DMS153 treated with DMSO at 0.1 percent for 48 hours (cell line): ENCODE measurements at regions not wholly inside any gene's neighbourhood (a gene's known extent, or its start where the extent isn't known, plus 50 kb on each side); places are given as distances from the start of the nearest gene placed in this dataset.
"Not testable (repeated sequence)": the region's sequence is repeated elsewhere in the genome, so short reads cannot be mapped to it uniquely, and the experiment has no call there.

Experiments
- DNase-seq: peaks from one replicate; lab custom pipeline; 2025; ENCODE audit not compliant: unreplicated experiment; lab: John Stamatoyannopoulos, UW

DNA sequence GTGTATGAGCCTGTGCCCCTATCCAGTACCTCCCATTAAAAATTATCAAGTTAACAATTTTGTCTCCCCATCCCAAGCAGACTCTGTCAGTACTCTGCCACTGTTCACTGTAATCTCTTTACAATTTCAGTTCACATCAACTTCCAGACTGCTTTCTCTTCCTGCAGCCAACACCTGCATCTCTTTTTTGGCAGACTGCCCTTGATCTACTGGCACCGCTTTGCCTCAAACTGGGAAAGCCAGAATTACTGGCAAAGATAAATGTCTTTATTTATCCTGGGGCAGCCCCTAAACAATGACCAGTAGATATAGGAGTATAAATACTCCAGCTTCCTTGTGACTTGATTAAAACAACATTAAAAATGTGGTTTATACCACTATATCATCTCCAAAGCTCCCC lies 494.1 kb downstream of the ZNF385D start:
- DNase-seq, result no peak

DNA sequence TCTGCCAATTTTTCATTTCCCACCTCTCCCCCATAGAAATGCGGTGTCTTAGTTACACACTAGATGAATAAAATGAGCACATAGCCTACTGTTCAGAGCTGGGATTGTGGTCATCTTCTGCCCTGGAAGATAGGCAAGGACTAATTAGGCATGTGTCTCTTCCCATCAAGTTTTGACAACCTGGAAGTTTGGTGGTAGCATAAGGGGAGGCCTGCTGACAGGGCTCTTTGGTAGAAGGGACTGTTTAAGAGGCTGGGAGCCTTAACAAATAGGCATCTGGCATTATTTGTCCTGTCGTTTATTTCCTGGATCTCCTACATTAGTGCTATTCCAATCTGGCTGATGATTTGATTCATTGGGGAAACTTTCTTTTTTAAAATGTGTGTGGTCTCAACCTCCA lies 512.3 kb downstream of the ZNF385D start:
- DNase-seq, result no peak

DNA sequence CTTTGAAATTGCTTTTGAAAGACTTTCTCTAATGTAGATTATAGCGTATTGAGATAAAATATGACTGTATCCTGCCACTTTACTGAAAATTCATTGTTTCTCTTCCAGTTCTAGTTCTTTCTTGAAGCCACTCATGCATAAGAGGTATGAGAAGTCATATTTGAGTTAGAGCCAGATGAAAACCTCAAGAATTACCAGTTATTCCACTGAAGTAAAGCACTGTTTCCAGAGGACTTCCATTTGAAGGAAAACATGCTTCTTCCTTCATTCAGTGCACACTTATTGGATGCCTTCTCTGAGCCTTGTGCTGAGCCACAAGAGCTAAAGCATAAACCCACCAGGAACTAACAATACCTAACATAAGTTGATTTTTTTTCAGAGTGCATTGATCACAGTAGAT lies 513.4 kb downstream of the ZNF385D start:
- no peak for DNase-seq

DNA sequence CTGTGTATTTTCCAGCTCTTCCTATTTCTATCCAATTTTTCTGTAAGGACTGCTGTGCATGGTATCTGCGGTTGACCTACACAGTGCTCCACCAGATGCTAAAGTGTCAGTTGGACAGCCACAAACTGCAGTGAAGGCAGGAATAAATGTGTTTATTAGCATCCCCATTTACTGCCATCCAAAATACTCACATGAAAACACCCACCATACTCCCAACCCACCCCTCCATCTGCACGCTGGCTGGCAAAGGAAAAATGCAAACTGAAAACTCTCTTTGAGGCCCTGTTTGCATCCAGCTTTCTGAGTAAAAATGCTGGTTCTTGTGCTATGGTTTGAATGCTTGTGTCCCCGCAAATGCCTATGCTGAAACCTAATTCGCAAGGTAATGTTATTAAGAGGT lies 515.5 kb downstream of the ZNF385D start:
- no peak for DNase-seq

DNA sequence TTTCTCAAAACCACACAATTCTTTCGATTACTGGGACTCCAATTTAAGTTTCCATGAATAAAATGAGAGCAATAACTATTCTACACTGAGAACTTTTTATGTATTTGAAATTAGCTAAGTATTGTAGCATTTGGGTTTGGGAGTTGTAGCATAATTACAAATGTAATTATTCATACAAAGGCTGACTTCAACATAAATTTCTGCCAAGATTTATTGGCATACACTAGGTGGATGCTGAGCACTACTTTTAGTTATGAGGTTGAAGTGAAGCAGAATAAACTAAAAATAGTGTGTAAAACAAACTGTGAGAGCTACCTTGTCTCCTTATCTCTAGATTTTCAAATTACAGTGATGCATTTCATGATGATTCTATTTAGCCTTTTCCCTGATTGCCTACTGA lies 516.1 kb downstream of the ZNF385D start:
- no peak for DNase-seq

DNA sequence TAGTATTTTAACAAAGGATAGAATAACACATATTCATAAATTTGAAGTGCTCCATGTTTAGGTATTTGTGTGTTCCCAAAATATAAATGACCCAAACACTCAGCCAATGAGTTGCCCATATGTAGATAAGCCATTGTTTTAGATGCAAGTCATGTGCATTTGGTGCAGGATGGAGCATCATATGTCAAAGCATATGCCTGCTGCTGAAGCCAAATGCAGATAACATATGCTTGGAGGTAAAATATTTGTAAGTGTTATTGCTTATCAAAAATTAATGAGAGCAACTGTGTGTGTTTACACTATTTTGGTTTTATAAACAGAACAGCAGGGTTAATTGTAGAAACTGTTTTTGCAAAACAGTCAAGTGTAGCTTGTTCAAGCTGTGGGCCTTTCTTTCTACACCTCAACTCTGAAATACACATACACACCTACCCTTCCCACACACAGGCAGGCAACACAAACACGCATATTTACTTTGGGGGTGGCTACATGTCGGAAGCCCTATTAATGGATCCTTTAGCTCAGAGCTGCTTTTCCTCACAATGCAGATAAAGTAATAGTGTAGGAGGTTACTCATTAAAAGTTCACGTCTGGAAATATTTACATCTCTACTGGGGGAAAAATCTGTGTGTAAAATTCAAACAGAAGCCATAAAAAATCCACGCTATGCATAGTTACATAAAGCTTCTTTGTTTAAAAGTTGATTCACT lies 521.4 kb downstream of the ZNF385D start:
- DNase-seq, result no peak

DNA sequence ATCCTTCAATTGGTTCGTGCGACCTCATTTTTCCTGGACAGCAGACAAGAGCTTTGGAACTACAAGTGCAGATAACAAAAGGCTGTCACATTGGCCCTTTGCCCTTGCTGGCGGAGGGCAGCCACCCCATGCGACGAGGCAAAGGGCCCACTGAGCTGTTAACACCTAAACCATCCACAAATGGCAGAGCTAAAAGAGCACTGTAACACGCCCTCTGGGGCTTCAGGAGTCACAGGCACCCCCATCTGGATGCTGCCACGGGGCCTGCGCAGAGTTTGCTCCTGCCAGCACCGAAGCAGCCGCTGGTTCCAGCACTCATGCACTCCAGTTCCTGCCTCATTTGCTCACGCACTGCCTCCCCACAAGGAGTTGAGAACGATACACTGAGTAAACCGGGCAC lies 524.9 kb downstream of the ZNF385D start:
- no peak for DNase-seq

DNA sequence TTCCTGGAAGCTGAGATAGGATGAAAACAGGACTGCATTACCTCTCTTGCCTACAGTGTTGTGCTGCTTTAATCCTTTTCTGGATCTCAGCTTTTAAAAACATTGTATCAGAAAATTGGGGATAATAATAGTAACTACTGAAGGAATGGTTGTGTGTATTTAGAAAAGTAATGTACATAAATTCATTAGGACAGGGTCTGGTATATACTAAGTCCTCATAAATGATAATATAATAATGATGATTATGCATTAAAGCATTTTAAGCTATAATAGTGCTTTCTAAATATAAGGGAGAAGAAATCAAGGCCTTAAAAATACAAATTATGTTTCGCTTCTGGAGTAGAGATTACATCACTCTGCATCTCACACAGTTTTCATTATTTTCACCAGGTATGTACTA lies 530.1 kb downstream of the ZNF385D start:
- no peak for DNase-seq

DNA sequence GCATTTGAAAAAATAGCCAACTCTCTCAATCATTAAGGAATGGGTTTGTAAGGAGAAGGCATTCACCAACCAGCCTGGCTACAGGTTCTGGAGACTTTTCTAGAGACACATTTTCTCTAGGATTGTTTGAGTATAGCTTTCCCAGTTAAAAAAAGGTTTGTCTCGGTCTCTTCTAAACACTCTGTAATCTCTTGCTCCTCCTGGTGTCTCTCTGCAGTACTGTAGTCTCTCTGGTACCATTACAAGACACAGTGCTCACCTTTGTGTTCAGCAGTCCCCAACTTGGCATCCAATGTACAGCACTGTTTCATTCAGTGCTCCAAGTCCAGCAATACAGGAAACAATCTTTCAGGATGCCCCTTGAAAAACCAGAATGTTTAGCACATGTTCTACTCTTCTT lies 534.4 kb downstream of the ZNF385D start:
- DNase-seq, result no peak

DNA sequence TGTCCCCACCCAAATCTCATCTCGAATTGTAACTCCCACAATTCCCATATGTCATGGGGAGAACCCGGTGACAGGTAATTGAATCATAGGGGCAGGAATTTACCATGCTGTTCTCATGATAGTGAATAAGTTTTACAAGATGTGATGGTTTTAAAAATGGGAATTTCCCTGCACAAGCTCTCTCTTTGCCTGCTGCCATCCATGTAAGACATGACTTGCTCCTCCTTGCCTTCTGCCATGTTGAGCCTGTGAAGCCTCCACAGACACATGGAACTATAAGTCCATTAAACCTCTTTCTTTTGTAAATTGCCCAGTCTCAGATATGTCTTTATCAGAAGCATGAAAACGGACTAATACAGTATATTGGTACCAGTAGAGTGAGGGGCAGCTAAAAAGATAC lies 546.9 kb downstream of the ZNF385D start:
- not testable (repeated sequence) for DNase-seq

DNA sequence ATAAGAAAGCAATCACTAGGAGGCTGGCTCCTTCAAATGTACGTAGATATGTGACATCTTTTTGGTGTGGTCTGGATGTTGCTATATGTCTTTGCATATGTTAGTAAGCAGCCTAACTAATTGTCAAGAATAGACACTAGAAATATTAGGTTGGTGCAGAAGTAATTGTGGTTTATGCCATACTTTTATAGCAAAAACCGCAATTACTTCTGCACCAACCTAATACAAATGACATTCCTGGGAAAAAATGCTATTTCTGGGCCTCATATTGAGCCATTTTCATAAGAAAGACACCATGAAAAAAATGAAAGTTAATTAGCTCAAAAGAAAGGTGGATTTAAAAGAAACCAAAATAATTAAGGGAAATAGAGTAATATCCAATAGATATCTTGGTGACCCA lies 555.8 kb downstream of the ZNF385D start:
- DNase-seq, result no peak

DNA sequence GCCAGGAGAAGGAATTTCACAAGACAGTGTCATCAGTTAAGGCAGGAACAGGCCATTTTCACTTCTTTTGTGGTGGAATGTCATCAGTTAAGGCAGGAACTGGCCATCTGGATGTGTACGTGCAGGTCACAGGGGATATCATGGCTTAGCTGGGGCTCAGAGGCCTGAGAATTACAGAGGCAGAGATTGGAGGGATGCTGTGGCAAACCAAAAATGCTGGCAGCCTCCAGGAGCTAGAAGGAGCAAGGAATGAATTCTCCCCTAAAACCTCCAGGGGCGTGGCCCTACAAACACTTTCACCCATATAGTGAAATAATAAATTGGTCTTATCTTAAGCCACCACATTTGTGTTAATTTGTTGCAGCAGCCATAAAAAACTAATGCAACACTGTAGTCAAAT lies 557.0 kb downstream of the ZNF385D start:
- DNase-seq, result not testable (repeated sequence)

DNA sequence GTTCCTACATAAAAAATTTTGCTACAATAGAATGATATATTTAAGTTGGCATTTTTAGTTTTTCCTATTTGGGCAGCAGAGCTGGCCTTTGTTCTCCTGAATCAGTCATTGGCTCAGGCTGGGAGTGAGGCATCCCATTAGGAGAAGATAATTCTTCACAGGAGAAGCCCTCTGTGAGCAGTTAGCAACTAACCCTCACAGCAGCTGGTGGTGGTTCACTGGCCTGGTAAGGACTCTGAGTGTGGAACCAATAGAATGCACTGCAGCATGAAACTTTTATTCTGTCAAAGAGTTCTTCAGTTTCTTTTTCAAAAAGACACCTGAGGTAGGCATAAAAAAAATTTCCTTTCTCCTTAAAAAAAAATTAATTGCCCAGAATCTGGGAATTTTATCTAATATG lies 562.6 kb downstream of the ZNF385D start:
- no peak for DNase-seq

DNA sequence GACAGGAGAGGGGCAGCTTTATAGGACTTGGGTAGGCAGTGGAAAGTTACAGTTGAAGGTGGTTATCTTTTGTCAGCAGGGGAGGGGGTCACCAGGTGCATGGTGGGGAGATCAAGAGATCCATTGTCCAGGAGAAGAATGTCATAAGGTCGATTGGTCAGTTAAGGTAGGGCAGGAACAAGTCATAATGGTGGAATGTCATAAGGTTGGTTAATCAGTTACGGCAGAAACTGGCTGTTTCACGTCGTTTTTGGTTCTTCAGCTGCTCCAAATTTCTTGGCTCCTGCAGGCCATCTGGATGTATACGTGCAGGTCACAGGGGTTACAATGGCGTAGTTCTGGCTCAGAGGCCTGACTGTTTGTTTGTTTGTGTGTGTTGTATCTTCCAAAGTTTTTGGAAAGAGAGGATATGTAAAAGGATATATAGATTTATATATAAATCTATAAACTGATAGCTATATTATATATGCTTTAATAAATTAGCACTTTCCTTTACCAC lies 565.1 kb downstream of the ZNF385D start:
- no peak for DNase-seq

DNA sequence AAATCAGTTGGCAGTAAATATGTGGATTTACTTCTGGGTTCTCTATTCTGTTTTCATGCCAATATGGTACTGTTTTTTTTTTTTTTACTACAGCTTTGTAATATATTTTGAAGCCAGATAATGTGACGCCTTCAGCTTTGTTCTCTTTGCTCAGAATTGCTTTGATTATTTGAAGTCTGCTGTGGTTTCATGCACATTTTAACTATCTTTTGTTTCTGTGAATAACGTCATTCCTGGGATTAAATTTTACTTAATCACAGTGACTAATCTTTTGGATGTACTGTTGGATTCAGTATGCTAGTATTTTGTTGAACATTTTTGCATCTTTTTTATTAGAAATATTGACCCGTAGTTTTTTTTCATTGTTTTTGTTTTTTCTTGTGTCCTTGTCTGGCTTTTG lies 576.5 kb downstream of the ZNF385D start:
- DNase-seq, result no peak

DNA sequence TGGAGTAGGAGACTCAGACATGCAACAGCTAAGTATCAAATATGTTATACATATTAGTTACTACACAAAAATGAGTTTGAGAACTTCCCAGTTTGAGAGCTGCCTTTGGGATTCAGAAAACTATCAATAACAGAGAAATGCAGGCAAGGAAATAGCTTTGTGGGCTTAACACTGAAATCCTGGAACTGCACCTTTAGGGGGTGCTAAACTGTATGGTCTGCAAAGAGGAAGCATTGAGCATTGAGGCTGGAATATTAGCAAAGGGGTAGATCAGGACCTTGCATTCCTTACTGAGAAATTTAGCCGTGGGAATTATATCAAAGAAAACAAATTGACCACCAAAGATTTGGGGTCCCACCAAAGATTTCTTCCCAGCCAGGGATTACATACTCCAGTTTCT lies 580.0 kb downstream of the ZNF385D start:
- DNase-seq, result no peak

DNA sequence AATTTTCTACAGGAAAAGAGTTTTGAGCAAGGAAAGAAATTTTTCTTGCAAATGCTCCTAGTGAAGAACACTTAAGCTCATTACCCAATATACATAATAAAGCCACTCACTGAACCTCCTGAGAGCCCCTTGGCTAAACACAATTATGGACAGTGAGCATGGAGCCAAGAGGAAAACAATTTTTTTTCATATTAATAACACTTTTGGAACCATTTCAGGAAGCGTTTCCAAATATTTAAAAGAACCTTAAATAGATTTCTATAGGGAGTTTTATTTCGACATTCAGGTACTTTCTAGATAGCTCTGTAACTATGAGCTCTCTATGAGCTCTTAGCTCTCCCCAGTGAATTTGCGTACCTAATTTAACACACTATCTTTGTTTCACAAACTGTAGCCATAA lies 581.1 kb downstream of the ZNF385D start:
- no peak for DNase-seq

DNA sequence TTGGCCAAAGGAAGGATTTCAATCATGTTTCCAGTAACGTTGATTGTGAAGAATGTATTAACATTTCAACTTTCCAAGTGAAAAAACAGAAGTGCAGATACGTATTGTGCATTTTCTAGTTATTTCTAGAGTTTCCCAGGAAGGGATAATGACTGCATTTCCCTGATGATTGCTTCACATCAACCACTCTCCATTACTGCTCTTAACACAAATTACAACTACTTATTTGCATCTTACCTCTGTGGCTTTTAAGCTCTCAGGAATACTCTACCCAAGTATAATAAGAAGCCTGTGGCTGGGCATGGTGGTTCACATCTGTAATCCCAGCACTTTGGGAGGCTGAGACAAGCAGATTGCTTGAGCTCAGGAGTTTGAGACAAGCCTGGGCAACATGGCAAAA lies 582.5 kb downstream of the ZNF385D start:
- no peak for DNase-seq

DNA sequence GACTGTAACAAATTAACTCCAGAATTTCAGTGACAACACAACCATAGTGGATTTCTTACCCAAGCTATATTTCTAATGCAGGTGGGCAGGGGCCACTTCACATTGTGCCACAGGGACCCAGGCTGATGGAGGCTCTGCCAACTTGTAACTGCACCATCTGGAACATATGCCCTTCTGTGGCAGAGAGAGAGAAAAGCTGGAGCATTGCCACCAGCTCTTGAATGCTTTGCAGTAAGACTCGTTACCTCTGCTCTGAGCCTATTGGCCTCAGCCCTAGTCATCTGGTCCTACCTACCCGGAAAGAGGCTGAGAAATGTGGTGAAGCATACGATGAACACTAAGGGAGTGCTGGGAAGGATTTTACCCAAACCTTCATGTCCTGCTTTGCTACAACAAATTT lies 587.1 kb downstream of the ZNF385D start:
- no peak for DNase-seq

DNA sequence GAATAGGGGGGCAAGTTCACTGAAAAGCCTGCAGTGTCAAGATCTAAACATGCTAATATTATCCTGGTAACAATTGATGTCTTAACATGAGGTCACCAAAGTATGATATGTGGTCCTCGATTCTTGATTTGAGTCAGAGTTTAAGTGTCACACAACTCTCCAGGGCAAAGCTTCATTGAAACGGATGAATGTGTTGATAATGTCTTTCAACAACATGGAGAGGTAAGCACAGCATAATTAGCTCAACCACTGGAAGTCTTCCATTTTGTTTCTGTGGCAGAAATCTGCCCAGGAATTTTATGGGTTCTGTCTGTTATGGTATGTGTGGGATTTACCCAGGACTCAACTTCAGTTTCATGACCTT lies 591.5 kb downstream of the ZNF385D start:
- no peak for DNase-seq

DNA sequence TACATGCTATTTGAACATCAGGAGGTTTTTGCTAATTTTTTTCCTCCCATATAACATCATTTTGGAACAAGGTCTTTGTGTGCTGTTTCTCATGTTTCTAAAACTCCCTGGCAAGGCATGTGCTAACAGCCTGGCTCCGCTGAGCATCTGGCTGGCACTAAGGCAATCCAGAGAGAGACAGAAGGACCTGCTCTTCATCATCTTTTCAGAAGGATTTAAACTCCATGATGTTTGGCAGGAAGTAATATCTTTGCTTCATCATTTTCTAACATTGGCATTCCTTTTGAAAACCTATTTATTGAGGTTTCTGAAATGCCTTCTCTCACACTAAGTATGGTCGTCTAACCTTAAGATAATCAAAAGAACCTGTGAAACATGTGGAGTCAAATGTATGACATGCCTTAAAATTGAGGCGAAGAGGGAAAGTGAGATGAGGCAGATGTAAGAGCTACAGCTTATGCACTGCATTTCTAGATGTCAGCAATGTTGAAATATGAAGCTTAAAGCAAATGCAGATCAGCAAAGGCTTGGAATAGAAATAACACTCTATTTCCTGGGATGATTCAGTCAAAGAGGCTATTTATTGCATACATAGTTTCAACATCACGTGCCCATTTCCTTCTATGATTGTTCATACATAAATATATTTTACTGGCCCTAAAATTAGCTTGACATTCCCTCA lies 592.0 kb downstream of the ZNF385D start:
- DNase-seq, result no peak

DNA sequence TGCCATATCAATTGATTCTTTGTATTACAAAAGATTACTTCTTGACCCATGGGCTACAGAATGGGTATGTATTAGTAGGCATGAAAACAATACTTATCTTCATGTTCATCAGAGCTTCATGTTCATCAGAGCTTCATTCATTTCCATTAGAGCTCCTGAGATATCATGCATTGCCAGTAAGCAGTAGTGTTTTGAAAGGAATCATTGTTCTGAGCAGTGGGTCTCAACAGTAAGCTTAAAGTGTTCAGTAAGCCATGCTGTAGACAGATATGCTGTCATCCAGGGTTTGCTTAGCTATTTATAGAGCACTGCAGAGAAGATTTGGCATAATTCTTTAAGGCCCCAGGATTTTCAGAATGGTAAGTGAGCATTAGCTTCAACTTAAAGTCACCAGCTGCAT lies 596.1 kb downstream of the ZNF385D start:
- no peak for DNase-seq

DNA sequence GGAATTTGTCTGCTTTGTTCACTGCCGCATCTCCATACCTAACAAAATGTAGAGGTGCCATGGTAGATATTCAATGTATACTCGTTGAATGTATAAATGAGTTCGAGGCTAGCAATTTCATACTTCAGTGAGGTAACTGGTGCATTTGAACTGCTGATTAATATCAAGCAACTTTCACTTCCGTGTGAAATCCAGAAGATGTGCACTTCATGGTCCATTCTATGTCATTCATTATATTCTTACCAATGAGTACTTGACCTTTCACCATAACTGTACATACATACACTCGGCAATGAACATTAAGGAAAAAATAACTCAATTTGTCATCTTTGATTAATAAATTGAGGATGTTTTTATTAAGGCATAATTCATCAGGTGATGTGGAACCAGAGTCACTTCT lies 598.5 kb downstream of the ZNF385D start:
- no peak for DNase-seq
